ENCODE measurements at regions not wholly inside any gene's neighbourhood (a gene's known extent, or its start where the extent isn't known, plus 50 kb on each side); places are given as distances from the start of the nearest gene placed in this dataset.

DNA sequence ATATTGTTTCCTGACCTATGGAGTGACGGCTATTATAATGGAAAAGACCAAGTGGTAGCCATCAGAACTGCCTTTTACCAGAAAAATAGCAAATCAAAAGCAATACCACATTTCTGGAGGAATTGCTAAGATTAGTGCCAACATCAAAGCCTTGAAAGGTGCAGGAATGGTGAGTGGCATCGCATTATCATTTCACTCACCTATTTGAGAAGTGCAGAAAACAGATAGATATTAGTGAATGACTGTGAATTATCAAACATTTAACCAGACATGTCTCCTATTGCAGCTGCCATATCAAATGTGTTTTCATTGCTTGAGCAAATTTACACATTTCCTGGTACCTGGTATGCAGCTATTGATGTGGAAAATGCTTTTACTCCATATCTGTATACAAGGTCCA, 1638.1 kb upstream of the PABPC4L start:
- TF ChIP-seq, protein P1, sequence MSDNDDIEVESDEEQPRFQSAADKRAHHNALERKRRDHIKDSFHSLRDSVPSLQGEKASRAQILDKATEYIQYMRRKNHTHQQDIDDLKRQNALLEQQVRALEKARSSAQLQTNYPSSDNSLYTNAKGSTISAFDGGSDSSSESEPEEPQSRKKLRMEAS (IDR thresholded peaks at IDR 0.05) = no peak
- TF ChIP-seq POLR2AphosphoS5 (IDR thresholded peaks at IDR 0.05; ENCODE audit: low read depth, low read length) (no peak), ZNF274 (IDR thresholded peaks at IDR 0.05; ENCODE audit: low read depth, low read length) (no peak), CEBPB (IDR thresholded peaks at IDR 0.05; ENCODE audit: low read depth) (no peak), EZH2 (IDR thresholded peaks at IDR 0.05) (no peak), RAD21 (IDR thresholded peaks at IDR 0.05; ENCODE audit: low read depth) (no peak), JUND (IDR thresholded peaks at IDR 0.05) (no peak), ELF1 (IDR thresholded peaks at IDR 0.05; ENCODE audit: borderline replicate concordance, low read depth) (no peak)
- TF ChIP-seq, protein P2, sequence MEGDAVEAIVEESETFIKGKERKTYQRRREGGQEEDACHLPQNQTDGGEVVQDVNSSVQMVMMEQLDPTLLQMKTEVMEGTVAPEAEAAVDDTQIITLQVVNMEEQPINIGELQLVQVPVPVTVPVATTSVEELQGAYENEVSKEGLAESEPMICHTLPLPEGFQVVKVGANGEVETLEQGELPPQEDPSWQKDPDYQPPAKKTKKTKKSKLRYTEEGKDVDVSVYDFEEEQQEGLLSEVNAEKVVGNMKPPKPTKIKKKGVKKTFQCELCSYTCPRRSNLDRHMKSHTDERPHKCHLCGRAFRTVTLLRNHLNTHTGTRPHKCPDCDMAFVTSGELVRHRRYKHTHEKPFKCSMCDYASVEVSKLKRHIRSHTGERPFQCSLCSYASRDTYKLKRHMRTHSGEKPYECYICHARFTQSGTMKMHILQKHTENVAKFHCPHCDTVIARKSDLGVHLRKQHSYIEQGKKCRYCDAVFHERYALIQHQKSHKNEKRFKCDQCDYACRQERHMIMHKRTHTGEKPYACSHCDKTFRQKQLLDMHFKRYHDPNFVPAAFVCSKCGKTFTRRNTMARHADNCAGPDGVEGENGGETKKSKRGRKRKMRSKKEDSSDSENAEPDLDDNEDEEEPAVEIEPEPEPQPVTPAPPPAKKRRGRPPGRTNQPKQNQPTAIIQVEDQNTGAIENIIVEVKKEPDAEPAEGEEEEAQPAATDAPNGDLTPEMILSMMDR (IDR thresholded peaks at IDR 0.05 in 2 of 3, conservative IDR thresholded peaks at IDR 0.05 in 1 of 3; ENCODE audit: borderline replicate concordance in 1 of 3, insufficient read depth in 1 of 3, low read depth in 2 of 3, low read length in 2 of 3) = no peak

Measured in HCT116 (cell line).